K562 (cell line): ENCODE measurements at regions not wholly inside any gene's neighbourhood (a gene's known extent, or its start where the extent isn't known, plus 50 kb on each side); places are given as distances from the start of the nearest gene placed in this dataset.

Experiments used
- ATAC-seq: fragments of 200-7000 bp; cut with Tn5 transposase; 3 replicates; pipeline ENCODE4 v1.9.1; 2020; ENCODE audit warnings: moderate library complexity
- BruUV-seq: library from RNA; stranded (reverse); fragments of 400-500 nt; replicated peaks from 2 replicates; lab custom pipeline; 2021; lab: Mats Ljungman, UMichigan
- CTCF ChIA-PET: fragments of 300-600 bp; formaldehyde crosslinking; extraction: SDS; loops from one replicate; lab custom pipeline; 2021; ENCODE audit warnings: low intra/inter-chr PET ratio; lab: Yijun Ruan, JAX
- POLR2A ChIA-PET: fragments of 300-600, 350-650 bp; sonication (Branson Sonifier 250); formaldehyde crosslinking; extraction: SDS; loops from one replicate; lab custom pipeline; 2021; ENCODE audit warnings: antibody characterized with exemption, inconsistent platforms; lab: Yijun Ruan, JAX
- DNase-seq, 4 experiments: peaks; one replicate each; pipeline versions ENCODE4 v3.0.0 to v3.0.0-alpha.2; 2011 to 2018; ENCODE audit warnings: low spot score in 3 of 4, mixed read lengths in 3 of 4; ENCODE audit errors: extremely low read depth in 1 of 4
- FAIRE-seq: peaks from 2 replicates; lab custom pipeline; 2011; peaks lifted over from hg19 to GRCh38; lab: Jason Lieb, UNC
- H2AFZ ChIP-seq: 2 replicates; pipeline ENCODE4 v1.6.0; 2011; ENCODE audit warnings: low read depth, low read length, control low read depth, inconsistent platforms
- H3K27ac ChIP-seq: fragments of 200-600 bp; 3 replicates; pipeline ENCODE4 v1.8.0; 2011; ENCODE audit warnings: low read depth, mild to moderate bottlenecking, control low read depth, inconsistent platforms, low read length, moderate library complexity, mixed read lengths; ENCODE audit errors: extremely low read depth
- H3K27me3 ChIP-seq, 2 experiments: fragments of 300-600 bp in 1 of 2; 2 replicates in 1 of 2; 3 replicates in 1 of 2; pipeline versions ENCODE4 v1.6.0 to v1.8.0; 2011; ENCODE audit warnings: inconsistent platforms in 2 of 2, low read length in 2 of 2, mild to moderate bottlenecking in 1 of 2, mixed read lengths in 1 of 2, moderate library complexity in 1 of 2; ENCODE audit not compliant: control insufficient read depth in 2 of 2, insufficient read depth in 2 of 2
- H3K36me3 ChIP-seq: fragments of 300-600 bp; 3 replicates; pipeline ENCODE4 v1.8.0; 2011; ENCODE audit warnings: mild to moderate bottlenecking, low read length, inconsistent platforms; ENCODE audit not compliant: control insufficient read depth, insufficient read depth
- H3K4me1 ChIP-seq, 2 experiments: fragments of 200-600 bp in 1 of 2; replicated peaks in 1 of 2; 2 replicates in 1 of 2; 3 replicates in 1 of 2; pipeline versions ENCODE4 v1.5.1 to v1.8.0; 2011; ENCODE audit warnings: inconsistent platforms in 2 of 2, low read length in 2 of 2, mild to moderate bottlenecking in 1 of 2, mixed read lengths in 1 of 2, moderate library complexity in 1 of 2; ENCODE audit not compliant: control insufficient read depth in 2 of 2, insufficient read depth in 2 of 2
- H3K4me2 ChIP-seq: 2 replicates; pipeline ENCODE4 v1.6.1; 2011; ENCODE audit warnings: low read length, control low read depth, inconsistent platforms, mixed read lengths; ENCODE audit not compliant: insufficient read depth
- H3K4me3 ChIP-seq: fragments of 200-600 bp; sonication (generic), shearing (Covaris generic); 2 replicates; pipeline ENCODE4 v1.5.1; 2016; ENCODE audit warnings: control low read depth, inconsistent platforms
- H3K79me2 ChIP-seq: fragments of 200-600 bp; 3 replicates; pipeline ENCODE4 v1.8.0; 2011; ENCODE audit warnings: low read length, inconsistent platforms; ENCODE audit not compliant: control insufficient read depth, insufficient read depth
- H3K9ac ChIP-seq, 2 experiments: 2 replicates each; pipeline versions ENCODE4 v1.6.0 to v1.6.1; 2011; ENCODE audit warnings: low read depth in 2 of 2, low read length in 2 of 2, control low read depth in 1 of 2, inconsistent platforms in 1 of 2, mild to moderate bottlenecking in 1 of 2, mixed read lengths in 1 of 2; ENCODE audit not compliant: insufficient read depth in 1 of 2
- H3K9me1 ChIP-seq: one replicate; pipeline ENCODE4 v1.6.0; 2011; ENCODE audit warnings: inconsistent platforms, mild to moderate bottlenecking, low read length, moderate library complexity; ENCODE audit not compliant: control insufficient read depth, insufficient read depth
- H3K9me3 ChIP-seq: replicated peaks from 2 replicates; pipeline ENCODE4 v1.5.1; 2011; ENCODE audit warnings: low read depth, low read length, inconsistent platforms; ENCODE audit not compliant: control insufficient read depth, insufficient read depth
- H4K20me1 ChIP-seq: replicated peaks from 2 replicates; pipeline ENCODE4 v1.6.1; 2011; ENCODE audit warnings: low read length, inconsistent platforms, mixed read lengths; ENCODE audit not compliant: control insufficient read depth, insufficient read depth
- FOXP1 ChIP-seq: sonication (generic); formaldehyde crosslinking; IDR thresholded peaks from 2 replicates; pipeline ENCODE4 v1.8.0; 2022; ENCODE audit warnings: mild to moderate bottlenecking, missing genetic modification reagents
- RREB1 ChIP-seq: fragments of 250-450 bp; sonication (Bioruptor Pico); IDR thresholded peaks from 2 replicates; pipeline ENCODE4 v1.4.0; 2020
- SAFB ChIP-seq: fragments of 200-400 bp; formaldehyde crosslinking; IDR thresholded peaks from 2 replicates; pipeline ENCODE4 v1.6.1; 2017; ENCODE audit warnings: low read depth, low read length, borderline replicate concordance
- whole genome bisulfite sequencing: fragments of 100-300 bp; shearing (Covaris generic); methylation state at CpG from one replicate; pipeline ENCODE4 v1.1.6; 2016; ENCODE audit warnings: low coverage, mixed read lengths; ENCODE audit not compliant: insufficient coverage; ENCODE audit errors: missing lambda C conversion rate; 5-methylcytosine and 5-hydroxymethylcytosine counted together
- in situ Hi-C: fragments of 300-500 bp; cut with MboI; formaldehyde crosslinking; loops from 4 replicates; pipeline ENCODE4 v1.15.0; 2018; ENCODE audit warnings: inconsistent platforms, mixed read lengths
- intact Hi-C: fragments of 100-400 bp; cut with micrococcal nuclease; formaldehyde crosslinking; loops from 2 replicates; pipeline ENCODE4 v1.14.2; 2022

GRCh38 chr22:27502327-27502726 is 299.2 kb downstream of the MN1 start (continued):
- TF ChIP-seq RREB1 (CRISPR knock-in tag) (no peak), FOXP1 (CRISPR knock-in tag) (no peak)

GRCh38 chr22:27504360-27505253 is 296.9 kb downstream of the MN1 start:
- intact Hi-C loops: no loop called here
- POLR2A ChIA-PET: no interaction called here
- BruUV-seq: no TSS peak
- Histone ChIP-seq H3K9me3 (no peaks in the 10 kb centered on the region), H3K4me3 (no peak overlapping the region), H3K9ac (no peak overlapping the region), H3K4me2 (no peak overlapping the region), H3K27ac (no peak overlapping the region), H3K79me2 (no peaks in the 10 kb centered on the region), H3K36me3 (no peaks in the 10 kb centered on the region), H3K27me3 (no peaks in the 10 kb centered on the region; a peak in 1 of 5 replicates), H4K20me1 (no peaks in the 10 kb centered on the region; the same call in 1 of the 2 replicates), H3K4me1 (no peaks in the 10 kb centered on the region), H3K9me1 (no peaks in the 10 kb centered on the region), H2AFZ (no peak overlapping the region)
- FAIRE-seq: no peak
- CTCF ChIA-PET: no interaction called here
- TF ChIP-seq SAFB: no peak
- in situ Hi-C loops: no loop called here
- 0% methylated on average over 11 of the region's 18 CpGs for WGBS
- no peak for DNase-seq
- no peak for ATAC-seq
